Activated T-cell treated with anti-CD3 and anti-CD28 coated beads, Interleukin-2, amount 50 U/mL, for 72 hours (primary cell): ENCODE measurements at regions not wholly inside any gene's neighbourhood (a gene's known extent, or its start where the extent isn't known, plus 50 kb on each side); places are given as distances from the start of the nearest gene placed in this dataset.

Source experiments
- ATAC-seq, 2 donors: fragments of 150-1000 bp; cut with Tn5 transposase; replicated peaks in 1 of 2; 2 replicates each; pipeline ENCODE4 v1.10.0; 2021; ENCODE audit warnings: moderate library complexity in 2 of 2, mild to moderate bottlenecking in 1 of 2
- DNase-seq, 2 donors: peaks; one replicate each; pipeline ENCODE4 v3.0.0; 2021 to 2022; ENCODE audit warnings: mixed read lengths in 1 of 2
- H3K27ac Mint-ChIP-seq: one replicate; pipeline ENCODE4 v1.8.0; 2022; ENCODE audit warnings: mild to moderate bottlenecking, moderate library complexity, mixed read lengths
- H3K27me3 Mint-ChIP-seq: one replicate; pipeline ENCODE4 v1.8.0; 2022; ENCODE audit warnings: low read depth, mixed read lengths
- H3K36me3 Mint-ChIP-seq, 2 donors: one replicate each; pipeline ENCODE4 v1.8.0; 2022; ENCODE audit warnings: mixed read lengths in 2 of 2, mild to moderate bottlenecking in 1 of 2; ENCODE audit not compliant: insufficient read depth in 2 of 2
- H3K4me1 Mint-ChIP-seq: one replicate; pipeline ENCODE4 v1.8.0; 2022; ENCODE audit warnings: low read depth, mixed read lengths
- H3K4me3 Mint-ChIP-seq, 2 donors: one replicate each; pipeline ENCODE4 v1.8.0; 2022; ENCODE audit warnings: mild to moderate bottlenecking in 2 of 2, mixed read lengths in 2 of 2, moderate library complexity in 2 of 2
- H3K9me3 Mint-ChIP-seq, 2 donors: one replicate each; pipeline ENCODE4 v1.8.0; 2022; ENCODE audit warnings: mixed read lengths in 2 of 2

DNA sequence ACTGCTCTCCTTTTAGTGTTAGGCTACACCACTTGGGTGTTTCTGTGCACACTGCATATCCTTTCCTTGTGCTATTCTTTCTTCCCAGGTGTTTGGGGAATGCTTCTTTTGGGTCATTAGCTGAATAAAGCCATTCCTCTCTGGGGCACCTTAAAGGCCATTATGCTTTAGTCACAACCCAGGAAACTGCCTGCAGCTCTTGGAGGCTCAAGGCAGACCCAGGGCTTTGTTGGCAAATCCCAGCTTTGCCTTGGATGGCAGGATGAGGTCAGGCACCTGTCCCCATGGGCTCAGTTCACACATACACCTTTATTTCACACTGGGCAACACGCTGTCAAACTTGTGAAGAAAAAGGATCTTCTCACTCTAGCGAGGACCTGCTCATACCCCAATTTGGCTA, 460.6 kb downstream of the CCSER2 start:
- no peak for ATAC-seq
- Mint-ChIP-seq H3K4me3 (no peak overlapping the region), H3K36me3 (no peaks in the 10 kb centered on the region), H3K4me1 (no peaks in the 10 kb centered on the region), H3K27ac (no peak overlapping the region), H3K9me3 (no peaks in the 10 kb centered on the region), H3K27me3 (no peaks in the 10 kb centered on the region)
- DNase-seq = no peak

DNA sequence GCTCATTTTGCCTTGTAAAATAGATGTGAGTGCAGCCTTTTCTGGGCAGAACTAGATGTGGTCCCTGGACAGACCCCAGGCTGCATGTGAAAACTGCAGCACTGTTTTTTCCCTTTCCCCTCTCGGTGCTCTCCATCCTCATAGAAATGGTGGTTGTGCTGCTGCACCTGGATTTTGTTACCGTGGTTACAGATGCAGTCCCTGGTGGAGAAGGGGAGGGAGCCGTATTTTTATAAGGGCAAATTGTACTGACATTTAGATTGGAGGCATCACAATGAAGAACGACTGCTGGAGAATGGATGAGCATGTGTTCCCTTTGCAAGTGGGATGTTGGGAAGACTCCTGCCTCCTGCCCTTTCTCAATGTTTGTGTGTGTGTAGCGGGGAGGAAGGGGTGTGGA, 469.9 kb downstream of the CCSER2 start:
- no peak for ATAC-seq
- Mint-ChIP-seq H3K36me3 (no peaks in the 10 kb centered on the region), H3K9me3 (no peaks in the 10 kb centered on the region), H3K4me3 (no peak overlapping the region), H3K4me1 (no peaks in the 10 kb centered on the region), H3K27me3 (peaks cover 8% of the 10 kb centered on the region), H3K27ac (no peak overlapping the region)
- DNase-seq = no peak

- H3K4me1 Mint-ChIP-seq = no peaks in the 10 kb centered on the region
- no peak overlapping the region for H3K4me3 Mint-ChIP-seq
- H3K36me3 Mint-ChIP-seq = no peaks in the 10 kb centered on the region
- ATAC-seq (no peak), DNase-seq (no peak)
- H3K27ac Mint-ChIP-seq = no peak overlapping the region
- H3K27me3 Mint-ChIP-seq = peaks cover 13% of the 10 kb centered on the region
- peaks cover 2 to 3% of the 10 kb centered on the region in 2 donors for H3K9me3 Mint-ChIP-seq
These were observed 472.8 kb downstream of the CCSER2 start for GRCh38 chr10:84801156-84801555.

DNA sequence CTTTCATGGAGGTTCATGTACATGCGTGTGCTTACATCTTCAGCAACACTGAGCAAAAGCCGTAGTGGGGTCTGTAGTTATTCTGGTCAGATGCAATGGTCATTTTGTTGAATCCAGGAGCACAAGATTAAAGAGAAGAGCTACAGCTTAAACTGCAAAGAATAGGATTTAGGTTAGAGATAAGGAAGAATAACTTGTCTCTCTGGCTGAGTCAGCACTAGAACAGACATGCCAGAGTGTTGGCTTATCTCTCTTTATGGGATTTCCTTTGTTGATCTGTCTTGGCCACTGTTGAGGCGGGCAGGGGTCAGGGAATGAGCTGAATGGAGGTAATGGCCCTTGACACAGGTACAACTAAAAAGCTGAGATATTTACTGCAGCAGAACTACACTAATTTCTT, 473.5 kb downstream of the CCSER2 start:
- DNase-seq = no peak
- H3K4me1 Mint-ChIP-seq = no peaks in the 10 kb centered on the region
- H3K27me3 Mint-ChIP-seq = peaks cover 13% of the 10 kb centered on the region
- no peak overlapping the region for H3K27ac Mint-ChIP-seq
- no peak overlapping the region for H3K4me3 Mint-ChIP-seq
- no peaks in the 10 kb centered on the region for H3K36me3 Mint-ChIP-seq
- no peak for ATAC-seq
- H3K9me3 Mint-ChIP-seq = peaks cover 2 to 3% of the 10 kb centered on the region in 2 donors

- H3K9me3 Mint-ChIP-seq = peaks cover 2 to 3% of the 10 kb centered on the region in 2 donors
- H3K36me3 Mint-ChIP-seq = no peaks in the 10 kb centered on the region
- H3K27ac Mint-ChIP-seq = no peak overlapping the region
- no peak overlapping the region for H3K4me3 Mint-ChIP-seq
- peaks cover 5% of the 10 kb centered on the region for H3K27me3 Mint-ChIP-seq
- DNase-seq (no peak), ATAC-seq (no peak)
- H3K4me1 Mint-ChIP-seq = no peaks in the 10 kb centered on the region
These were observed 476.8 kb downstream of the CCSER2 start for GRCh38 chr10:84805149-84805548.

DNA sequence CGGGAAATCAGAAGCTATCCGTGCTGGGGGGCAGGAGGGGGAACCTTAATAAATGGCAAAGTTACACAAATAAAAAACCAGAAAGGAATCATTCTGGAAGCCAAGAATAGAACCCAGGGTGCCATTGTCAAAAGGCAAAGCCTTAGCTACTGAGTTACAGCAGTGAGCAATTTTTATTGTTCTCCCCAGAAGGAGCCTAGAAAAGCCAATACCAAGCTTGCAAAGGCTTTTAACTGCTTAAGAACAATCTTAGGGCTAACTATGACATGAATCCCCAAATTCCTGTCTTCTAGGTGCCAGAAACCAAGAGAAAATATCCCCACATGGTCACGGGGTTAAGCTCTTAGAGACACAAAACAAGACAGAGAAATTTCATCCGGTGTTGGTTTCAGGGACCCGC, 482.7 kb downstream of the CCSER2 start:
- no peak for ATAC-seq
- H3K9me3 Mint-ChIP-seq = no peaks in the 10 kb centered on the region
- DNase-seq = no peak
- H3K27me3 Mint-ChIP-seq = no peaks in the 10 kb centered on the region
- H3K4me3 Mint-ChIP-seq = no peak overlapping the region
- H3K36me3 Mint-ChIP-seq = no peaks in the 10 kb centered on the region
- H3K4me1 Mint-ChIP-seq = no peaks in the 10 kb centered on the region
- no peak overlapping the region for H3K27ac Mint-ChIP-seq

DNA sequence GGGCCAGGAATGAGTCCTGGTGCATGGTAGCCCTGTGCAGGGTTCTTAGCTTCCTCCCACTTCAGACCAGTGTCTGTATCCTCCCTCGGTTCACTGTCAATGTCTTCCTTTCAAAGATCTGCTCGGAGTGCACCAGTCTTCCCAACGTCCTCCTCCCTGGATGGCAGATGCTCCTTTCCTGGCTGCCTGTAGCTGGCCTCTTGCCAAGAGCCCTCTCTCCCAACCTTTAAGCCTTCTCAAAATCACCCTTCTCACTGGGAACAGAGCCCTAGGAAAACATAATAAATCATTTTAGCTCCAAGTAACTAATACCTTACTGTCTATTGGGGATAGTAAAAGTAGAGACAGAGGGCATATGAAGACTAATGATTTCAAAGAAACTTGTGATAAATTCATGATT, 490.6 kb downstream of the CCSER2 start:
- Mint-ChIP-seq H3K9me3 (peaks cover 0 to 4% of the 10 kb centered on the region in 2 donors), H3K4me1 (no peaks in the 10 kb centered on the region), H3K4me3 (no peak overlapping the region), H3K36me3 (no peaks in the 10 kb centered on the region), H3K27me3 (peaks cover 17% of the 10 kb centered on the region), H3K27ac (no peak overlapping the region)
- ATAC-seq (no peak), DNase-seq (no peak)

GRCh38 chr10:84820120-84820519, 491.7 kb downstream of the CCSER2 start:
- Mint-ChIP-seq H3K9me3 (peaks cover 0 to 4% of the 10 kb centered on the region in 2 donors), H3K4me3 (no peak overlapping the region), H3K27ac (no peak overlapping the region), H3K36me3 (no peaks in the 10 kb centered on the region), H3K27me3 (peaks cover 17% of the 10 kb centered on the region), H3K4me1 (no peaks in the 10 kb centered on the region)
- DNase-seq = no peak
- no peak for ATAC-seq

DNA sequence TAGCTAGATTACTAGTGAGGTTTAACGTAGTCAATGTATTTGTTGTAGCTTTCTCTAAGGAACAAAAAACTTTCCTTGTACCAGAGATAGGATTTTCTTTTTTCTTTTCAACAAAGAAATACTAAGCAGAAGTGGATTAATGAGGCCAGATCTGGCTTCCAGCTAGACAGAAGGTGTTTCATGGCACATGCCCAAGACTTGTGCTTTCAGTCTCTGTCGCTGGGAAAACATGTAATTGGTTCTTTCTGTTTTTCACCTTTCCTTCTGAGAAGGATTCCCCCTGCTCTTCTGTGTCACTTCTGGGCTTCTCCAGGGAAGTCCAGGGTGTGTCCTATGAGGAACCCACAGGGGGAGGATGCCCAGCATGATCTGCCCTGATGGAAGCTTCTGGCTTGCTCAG, 492.2 kb downstream of the CCSER2 start:
- no peak overlapping the region for H3K4me3 Mint-ChIP-seq
- peaks cover 0 to 4% of the 10 kb centered on the region in 2 donors for H3K9me3 Mint-ChIP-seq
- DNase-seq = no peak
- no peak for ATAC-seq
- H3K27me3 Mint-ChIP-seq = peaks cover 17% of the 10 kb centered on the region
- no peaks in the 10 kb centered on the region for H3K4me1 Mint-ChIP-seq
- H3K36me3 Mint-ChIP-seq = no peaks in the 10 kb centered on the region
- H3K27ac Mint-ChIP-seq = no peak overlapping the region

DNA sequence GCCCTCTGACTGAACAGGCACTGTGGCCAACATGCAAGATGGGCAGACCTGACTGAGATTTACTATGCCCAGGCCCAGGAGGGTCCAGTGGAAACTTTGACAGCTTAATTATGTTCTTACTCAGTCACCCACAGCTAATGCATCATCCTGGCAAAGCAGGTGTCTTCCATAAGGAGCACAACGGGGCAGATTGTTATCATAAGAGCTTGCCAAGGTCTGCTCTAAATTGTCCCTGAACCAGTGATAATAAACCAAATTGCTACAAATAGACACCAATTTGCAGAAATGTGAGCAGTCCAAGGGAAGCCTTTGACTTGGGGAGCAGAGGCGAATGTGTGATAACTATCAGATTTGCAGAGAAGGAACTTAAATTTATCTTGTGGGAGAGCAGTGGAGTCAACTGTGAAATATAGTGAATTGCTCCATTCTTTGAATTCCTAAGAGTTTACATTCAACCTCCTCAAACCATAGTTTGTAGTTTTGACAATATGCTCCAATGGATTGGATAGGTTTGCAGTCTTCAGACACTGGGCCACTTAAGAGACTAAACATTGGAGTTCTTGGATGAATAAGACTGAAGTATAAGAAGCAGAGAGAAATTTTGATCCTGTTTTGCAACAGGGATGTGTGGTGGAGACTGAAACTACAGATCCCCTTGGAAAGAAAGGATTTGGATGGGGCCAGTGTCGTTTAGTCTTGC, 494.7 kb downstream of the CCSER2 start:
- no peak overlapping the region for H3K4me3 Mint-ChIP-seq
- DNase-seq (no peak), ATAC-seq (no peak)
- H3K27me3 Mint-ChIP-seq = peaks cover 9% of the 10 kb centered on the region
- no peaks in the 10 kb centered on the region for H3K4me1 Mint-ChIP-seq
- H3K9me3 Mint-ChIP-seq = peaks cover 0 to 2% of the 10 kb centered on the region in 2 donors
- no peak overlapping the region for H3K27ac Mint-ChIP-seq
- H3K36me3 Mint-ChIP-seq = no peaks in the 10 kb centered on the region

- Mint-ChIP-seq H3K4me3 (no peak overlapping the region), H3K27ac (no peak overlapping the region), H3K27me3 (peaks cover 9% of the 10 kb centered on the region), H3K9me3 (peaks cover 0 to 2% of the 10 kb centered on the region in 2 donors), H3K4me1 (no peaks in the 10 kb centered on the region), H3K36me3 (no peaks in the 10 kb centered on the region)
- no peak for ATAC-seq
- no peak for DNase-seq
These were observed 496.1 kb downstream of the CCSER2 start for GRCh38 chr10:84824525-84824924.

GRCh38 chr10:84825330-84825729, 496.9 kb downstream of the CCSER2 start:
- DNase-seq (no peak), ATAC-seq (no peak)
- H3K27ac Mint-ChIP-seq = no peak overlapping the region
- no peaks in the 10 kb centered on the region for H3K36me3 Mint-ChIP-seq
- H3K4me1 Mint-ChIP-seq = no peaks in the 10 kb centered on the region
- peaks cover 0 to 2% of the 10 kb centered on the region in 2 donors for H3K9me3 Mint-ChIP-seq
- H3K27me3 Mint-ChIP-seq = peaks cover 9% of the 10 kb centered on the region
- H3K4me3 Mint-ChIP-seq = no peak overlapping the region

GRCh38 chr10:84826704-84827103, 498.3 kb downstream of the CCSER2 start:
- Mint-ChIP-seq H3K4me3 (no peak overlapping the region), H3K9me3 (no peaks in the 10 kb centered on the region), H3K36me3 (no peaks in the 10 kb centered on the region), H3K27me3 (peaks cover 9% of the 10 kb centered on the region), H3K27ac (no peak overlapping the region), H3K4me1 (no peaks in the 10 kb centered on the region)
- DNase-seq (no peak), ATAC-seq (no peak)

DNA sequence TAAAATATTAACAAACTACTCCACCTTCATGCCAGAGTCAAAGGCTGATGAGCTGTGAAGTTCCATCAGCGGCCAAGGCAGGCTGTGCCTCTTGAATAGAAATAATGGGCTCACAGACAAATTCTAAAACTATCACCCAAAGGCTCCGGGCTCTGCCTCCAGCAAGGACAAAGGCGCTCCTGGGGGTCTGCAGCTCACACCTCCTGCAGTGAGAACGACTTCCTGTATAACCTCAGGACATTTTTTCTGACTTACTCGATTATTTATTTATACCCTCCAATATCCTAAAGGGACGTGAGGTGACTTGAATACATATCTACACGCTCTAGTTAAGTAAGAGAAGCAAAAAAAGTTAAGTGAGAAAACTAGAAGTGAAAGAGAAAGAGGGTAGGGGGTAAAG, 500.7 kb downstream of the CCSER2 start:
- Mint-ChIP-seq H3K4me1 (no peaks in the 10 kb centered on the region), H3K27ac (no peak overlapping the region), H3K4me3 (no peak overlapping the region), H3K9me3 (no peaks in the 10 kb centered on the region), H3K36me3 (no peaks in the 10 kb centered on the region), H3K27me3 (no peaks in the 10 kb centered on the region)
- DNase-seq (no peak), ATAC-seq (no peak)
